HG03378 (cell line): ENCODE measurements at regions not wholly inside any gene's neighbourhood (a gene's known extent, or its start where the extent isn't known, plus 50 kb on each side); places are given as distances from the start of the nearest gene placed in this dataset.
"Not testable (repeated sequence)": the region's sequence is repeated elsewhere in the genome, so short reads cannot be mapped to it uniquely, and the experiment has no call there.

Experiments
- ATAC-seq: cut with Tn5 transposase; IDR thresholded peaks from one replicate; pipeline ENCODE4 v1.9.1; 2021; ENCODE audit warnings: mild to moderate bottlenecking, moderate library complexity; ENCODE audit not compliant: unreplicated experiment

- ATAC-seq = not testable (repeated sequence)
These were observed 99.8 kb upstream of the GOLGA6L22 start for GRCh38 chr15:22358932-22359331.

DNA sequence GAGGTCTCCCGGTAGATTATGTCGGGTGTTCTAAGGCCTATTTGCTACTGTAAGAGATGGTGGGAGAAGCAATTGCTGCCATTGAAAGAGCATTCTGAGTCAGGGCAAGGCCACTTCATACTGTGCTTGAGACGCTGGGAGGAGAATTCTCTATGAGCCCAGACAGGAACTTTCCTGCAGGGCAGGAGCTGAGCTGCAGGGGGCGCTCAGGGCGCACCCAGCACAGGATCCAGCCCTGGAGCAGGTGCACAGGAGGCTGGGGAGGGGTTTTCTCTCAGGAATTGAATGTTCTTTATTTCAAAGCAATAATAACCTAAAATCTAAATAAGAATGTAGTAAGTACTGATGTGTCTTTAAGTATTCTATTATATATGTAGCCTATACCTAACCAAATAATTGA is 99.1 kb upstream of the GOLGA6L22 start:
- peak; percentile 62 for ATAC-seq

- ATAC-seq = not testable (repeated sequence)
These were observed 98.0 kb upstream of the GOLGA6L22 start for GRCh38 chr15:22360696-22361095.

DNA sequence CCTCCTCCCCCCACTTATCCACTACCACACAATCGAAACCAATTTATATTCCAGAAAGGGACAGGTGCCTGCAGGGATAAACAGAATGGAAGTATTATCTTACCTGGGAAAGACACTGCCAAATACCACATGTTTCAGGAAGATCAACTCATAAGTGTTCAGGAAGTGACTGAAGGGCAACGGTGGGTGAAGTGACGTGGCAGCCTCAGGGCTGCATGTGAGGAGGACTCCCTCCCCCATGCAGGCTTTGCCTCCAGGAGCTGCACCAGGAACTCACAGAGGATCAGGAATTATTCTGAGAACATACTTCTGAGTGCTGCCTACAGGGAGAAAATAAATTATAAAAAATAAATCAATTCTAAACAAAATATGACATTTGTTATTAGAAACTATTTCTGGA is 96.2 kb upstream of the GOLGA6L22 start:
- not testable (repeated sequence) for ATAC-seq

DNA sequence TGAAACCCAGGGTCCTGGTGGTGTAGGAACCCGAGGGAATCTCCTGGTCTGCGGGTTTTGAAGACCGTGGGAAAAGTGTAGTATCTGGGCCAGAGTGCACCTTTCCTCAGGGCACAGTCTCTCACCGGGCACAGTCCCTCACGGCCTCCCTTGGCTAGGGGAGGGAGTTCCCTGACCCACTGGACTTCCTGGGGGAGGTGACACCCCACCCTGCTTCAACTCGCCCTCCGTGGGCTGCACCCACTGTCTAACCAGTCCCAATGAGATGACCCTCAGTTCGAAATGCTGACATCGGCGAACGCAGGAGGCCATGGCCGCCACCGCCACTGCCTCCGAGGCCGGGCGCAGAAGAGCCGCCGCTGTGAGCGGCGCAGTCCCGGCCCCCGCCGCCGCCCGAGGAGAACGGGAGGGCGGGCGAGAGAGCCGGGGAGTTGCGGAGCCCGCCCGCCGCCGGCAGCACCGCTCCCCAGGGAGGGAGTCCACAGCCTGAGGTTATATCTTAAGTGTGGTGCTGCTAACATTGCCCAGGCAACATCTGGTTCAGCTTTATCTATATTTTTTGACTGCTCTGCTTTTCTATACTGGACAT is 87.4 kb upstream of the GOLGA6L22 start:
- ATAC-seq = not testable (repeated sequence)

DNA sequence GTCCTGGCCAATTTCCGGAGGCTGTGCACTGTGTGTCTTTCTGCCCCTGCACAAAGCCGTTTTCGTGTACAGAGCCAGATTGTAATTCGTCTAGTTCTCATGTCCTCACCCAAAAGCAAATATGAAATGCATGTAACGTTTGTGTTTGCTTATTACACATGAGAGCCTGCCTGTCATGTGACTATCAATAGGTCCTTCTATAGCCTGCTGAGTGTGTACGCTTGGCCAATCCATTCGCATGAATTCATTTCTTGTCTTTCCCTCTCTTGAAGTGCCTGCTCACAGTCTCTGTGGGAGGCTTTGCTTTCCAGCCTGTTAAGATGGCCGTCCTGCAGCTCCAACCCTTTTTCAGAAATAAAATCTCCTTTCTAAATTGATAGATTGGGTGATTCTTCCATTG is 84.2 kb upstream of the GOLGA6L22 start:
- ATAC-seq = not testable (repeated sequence)

GRCh38 chr15:22375829-22376228 is 82.9 kb upstream of the GOLGA6L22 start:
- ATAC-seq = not testable (repeated sequence)

- ATAC-seq = not testable (repeated sequence)
These were observed 80.8 kb upstream of the GOLGA6L22 start for GRCh38 chr15:22377859-22378258.

DNA sequence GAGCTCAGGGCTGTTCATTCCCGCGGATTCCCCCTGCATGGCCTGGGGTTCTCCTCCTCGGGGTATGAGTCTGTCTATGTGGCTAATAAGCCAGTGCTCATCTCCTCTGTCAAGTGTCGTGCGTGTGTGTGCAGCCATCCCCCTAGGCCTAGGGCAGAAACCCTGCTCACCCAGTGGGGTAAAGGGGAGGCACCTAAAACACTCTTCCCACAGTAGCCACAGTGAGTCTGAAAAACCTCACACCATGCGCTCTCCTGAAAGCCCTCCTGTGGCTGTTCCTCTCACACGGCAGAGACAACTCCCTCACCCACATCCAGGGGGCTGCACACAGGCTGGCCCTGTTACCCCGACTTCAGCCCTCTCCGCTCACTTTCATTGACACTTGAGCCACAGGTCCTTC is 71.0 kb upstream of the GOLGA6L22 start:
- not testable (repeated sequence) for ATAC-seq

- not testable (repeated sequence) for ATAC-seq
These were observed 70.3 kb upstream of the GOLGA6L22 start for GRCh38 chr15:22388365-22388764.

DNA sequence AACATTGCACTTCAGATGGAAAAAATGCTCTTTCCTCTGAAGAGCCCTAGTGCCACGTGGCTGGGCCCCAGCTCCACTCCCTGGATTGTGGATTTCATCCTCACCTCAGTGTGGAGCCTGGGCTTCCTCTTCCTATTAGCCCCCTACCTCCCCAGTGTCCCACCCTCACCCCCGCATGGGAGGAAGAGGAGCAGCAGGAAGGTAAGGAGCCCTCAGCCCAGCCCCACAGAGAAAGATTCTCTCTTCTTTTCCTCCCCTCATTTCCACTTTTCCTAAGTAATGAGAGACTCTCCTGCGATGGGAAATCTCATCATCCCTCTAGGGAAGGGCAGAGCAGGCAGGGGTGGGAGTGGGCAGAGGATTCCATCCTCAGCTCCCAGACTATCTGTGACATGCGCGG is 57.5 kb upstream of the GOLGA6L22 start:
- ATAC-seq = not testable (repeated sequence)

- ATAC-seq = not testable (repeated sequence)
These were observed 57.0 kb upstream of the GOLGA6L22 start for GRCh38 chr15:22401703-22402102.

DNA sequence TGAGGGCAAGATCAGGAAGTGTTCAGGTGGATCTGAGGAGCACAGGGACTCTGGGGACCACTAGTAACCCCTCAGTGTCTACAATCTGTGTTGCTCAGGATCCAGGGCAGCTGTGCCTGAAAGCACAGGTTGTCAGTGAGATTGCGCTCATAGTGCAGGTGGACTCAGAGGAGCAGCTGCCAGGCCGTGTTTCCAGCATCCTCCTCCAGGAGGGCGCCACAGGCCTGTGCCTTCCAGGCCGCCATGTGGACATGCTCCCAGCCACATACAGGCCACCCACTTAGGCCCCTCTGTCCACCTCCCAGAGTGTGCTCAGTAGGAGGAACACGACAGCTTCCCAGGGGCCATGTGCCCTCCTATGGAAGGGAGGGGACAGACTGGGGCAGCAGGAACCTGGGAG is 52.9 kb upstream of the GOLGA6L22 start:
- ATAC-seq = not testable (repeated sequence)
